HG02938 (cell line): ENCODE measurements at regions not wholly inside any gene's neighbourhood (a gene's known extent, or its start where the extent isn't known, plus 50 kb on each side); places are given as distances from the start of the nearest gene placed in this dataset.
"Not testable (repeated sequence)": the region's sequence is repeated elsewhere in the genome, so short reads cannot be mapped to it uniquely, and the experiment has no call there.

ENCODE experiments used
- ATAC-seq: cut with Tn5 transposase; IDR thresholded peaks from one replicate; pipeline ENCODE4 v1.9.1; 2021; ENCODE audit warnings: mild to moderate bottlenecking, moderate library complexity; ENCODE audit not compliant: unreplicated experiment

DNA sequence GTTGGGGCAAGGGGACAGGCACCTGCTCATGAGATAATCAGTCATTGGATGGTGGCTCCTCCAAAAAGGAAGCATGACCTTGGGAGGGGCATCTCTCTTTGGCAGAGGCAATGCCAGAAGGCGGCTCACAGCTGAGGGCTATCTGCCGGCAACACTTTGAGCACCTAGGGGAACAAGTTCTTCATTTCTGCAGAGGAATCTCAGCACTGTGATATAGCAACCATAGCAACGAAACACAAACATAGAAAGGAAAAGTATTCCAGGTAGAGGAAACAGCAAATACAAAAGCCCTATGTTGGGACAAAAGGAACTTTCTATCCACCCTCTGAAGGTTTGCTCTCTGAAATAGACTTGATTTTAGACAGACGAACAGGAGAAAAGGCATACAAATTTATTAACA is 89.1 kb upstream of the NEDD4L start:
- no peak for ATAC-seq

DNA sequence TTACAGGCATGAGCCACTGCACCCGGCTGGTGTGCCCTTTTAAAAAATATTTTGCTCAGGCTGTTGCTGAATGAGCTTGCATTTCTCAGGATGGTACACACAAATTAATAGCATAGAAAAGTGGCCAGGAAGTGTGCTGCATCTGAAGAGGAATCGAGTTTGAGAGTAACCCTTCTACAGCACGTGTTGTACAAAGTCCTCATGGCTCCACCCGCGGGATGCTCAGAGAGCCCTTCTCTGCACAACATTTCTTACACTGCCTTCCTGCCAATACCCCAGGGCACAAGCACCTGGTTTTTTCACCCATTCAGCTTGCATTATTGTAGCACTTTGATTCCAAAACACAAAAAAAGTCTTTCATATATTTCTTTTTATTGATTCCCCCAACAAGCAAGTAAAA is 90.1 kb upstream of the NEDD4L start:
- no peak for ATAC-seq

DNA sequence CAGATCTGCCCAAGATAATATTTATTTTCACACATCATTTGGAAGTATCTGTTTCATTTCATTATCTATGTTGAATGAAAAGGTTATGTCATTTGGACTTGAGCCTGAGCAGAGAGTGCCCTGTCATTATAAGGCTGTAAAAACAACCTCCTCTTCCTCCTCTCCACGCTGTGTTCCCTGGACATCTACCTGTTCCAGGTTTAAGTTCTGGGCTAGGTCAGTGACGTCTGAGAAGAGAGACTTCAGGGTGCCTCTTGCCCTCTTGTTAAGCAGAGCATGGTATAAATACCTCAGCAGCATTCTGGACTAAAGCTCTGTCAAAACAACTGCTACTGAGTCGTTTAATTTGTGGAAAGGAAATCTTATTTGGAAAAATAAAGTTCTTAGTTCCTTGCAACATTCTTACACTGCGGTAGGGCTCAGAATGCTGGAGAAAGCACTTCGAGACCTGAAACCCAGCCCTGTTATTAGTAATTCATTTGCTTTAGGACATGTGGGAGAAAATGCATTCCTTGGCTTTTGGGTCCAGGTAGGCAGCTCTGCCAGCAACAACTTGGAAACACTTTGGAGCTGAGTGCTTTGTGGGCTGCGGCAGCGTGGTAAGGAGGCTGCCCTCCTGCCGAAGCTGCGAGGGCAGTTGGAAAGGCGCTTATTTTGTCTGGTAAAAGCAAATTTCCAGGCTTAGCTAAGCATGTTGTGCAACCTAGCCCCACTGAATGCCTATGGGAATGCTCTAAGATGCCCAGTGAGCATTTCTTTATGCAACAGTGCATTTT is 91.8 kb upstream of the NEDD4L start:
- no peak for ATAC-seq

DNA sequence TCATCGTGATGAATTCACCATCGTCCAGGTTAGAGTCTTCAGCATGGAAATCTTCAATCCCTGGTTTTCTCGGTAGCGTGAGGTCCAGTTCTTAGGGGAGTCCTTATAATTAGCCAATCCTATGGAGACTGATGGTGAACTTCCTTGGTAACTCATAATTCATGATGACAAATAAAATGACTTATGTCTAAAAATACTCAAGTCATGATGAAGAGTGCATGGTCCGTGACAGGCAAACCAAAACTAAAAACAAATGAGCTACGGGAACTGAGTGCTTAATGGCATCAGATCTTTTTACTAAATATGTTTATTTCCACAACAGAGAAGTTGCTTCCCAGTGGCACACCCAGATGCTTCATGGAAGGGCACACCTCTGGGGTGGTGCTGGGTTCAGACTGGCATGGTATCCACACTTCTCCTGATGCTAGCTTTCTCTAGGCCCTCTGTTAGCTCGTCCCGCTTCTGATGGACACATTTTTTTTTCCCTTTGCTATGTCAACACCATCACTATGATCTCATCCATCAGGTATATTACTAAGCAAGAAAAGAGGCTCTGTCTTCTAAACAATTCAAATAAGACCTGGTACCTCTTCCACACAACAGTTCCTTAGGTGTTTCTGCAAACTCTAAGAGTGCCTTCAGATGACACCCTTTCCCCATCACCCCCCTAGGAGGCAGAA is 92.8 kb upstream of the NEDD4L start:
- ATAC-seq: no peak

DNA sequence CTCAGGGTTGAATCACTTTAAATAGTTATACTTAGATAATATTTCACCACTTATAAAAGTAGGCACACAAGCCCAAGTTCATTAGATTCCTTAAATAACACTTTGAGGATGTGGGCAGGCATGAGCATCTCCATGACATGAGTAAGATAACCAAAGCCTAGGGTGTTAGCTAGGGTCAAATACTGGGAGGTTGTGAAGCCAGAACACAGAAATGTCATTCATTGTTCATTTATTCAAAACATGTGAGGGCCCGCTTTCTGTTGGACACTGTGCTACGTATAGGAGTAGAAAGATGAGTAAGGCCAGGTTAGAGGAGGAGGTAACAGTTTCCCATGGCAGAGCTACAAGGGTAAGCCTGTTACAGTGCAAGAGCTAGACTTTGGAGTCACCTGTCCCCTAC is 93.5 kb upstream of the NEDD4L start:
- ATAC-seq: no peak

DNA sequence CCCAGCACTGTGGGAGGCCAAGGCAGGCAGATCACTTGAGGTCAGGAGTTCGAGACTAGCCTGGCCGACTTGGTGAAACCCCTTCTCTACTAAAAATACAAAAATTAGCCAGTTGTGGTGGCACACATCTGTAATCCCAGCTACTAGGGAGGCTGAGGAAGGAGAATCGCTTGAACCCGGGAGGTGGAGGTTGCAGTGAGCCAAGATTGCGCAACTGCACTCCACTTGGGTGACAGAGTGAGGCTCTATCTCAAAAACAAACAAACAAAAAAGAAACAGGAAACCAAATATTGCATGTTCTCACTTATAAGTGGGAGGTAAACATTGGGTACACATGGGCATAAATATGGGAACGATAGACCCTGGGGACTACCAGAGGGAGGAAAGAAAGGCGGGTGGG is 94.7 kb upstream of the NEDD4L start:
- ATAC-seq: not testable (repeated sequence)

DNA sequence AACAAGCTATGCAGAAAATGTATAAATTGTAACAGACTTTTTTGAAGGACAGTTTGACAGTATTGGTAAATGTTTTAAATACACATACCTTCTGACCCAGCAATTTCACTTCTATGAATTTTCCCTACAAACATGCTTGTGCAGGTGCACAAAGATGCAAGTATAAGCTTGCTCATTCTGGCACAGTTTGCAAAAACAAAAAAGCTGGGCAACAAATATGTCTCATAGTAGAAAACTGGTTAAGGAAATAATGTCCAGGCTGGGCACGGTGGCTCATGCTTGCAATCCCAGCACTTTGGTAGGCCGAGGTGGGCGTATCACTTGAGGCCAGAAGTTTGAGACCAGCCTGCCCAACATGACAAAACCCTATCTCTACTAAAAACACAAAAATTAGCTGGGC is 96.9 kb upstream of the NEDD4L start:
- ATAC-seq: no peak

DNA sequence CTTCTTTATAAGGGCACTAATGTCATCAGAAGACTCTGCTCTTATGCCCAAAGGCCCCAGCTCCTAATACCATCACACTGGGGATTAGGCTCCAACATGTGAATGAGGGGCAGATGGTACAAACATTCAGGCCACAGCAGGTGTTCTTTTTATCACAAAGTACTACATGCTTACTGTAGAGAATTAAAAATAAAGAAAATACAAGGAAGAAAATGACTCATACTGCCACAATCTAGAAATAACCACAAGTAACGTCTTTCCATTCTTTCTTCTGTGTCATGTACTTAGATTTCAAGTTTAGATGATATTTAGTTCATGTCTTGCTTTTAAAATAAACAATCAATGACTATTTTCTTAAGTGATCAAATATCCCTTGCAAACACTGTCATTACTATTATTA is 100.3 kb upstream of the NEDD4L start:
- no peak for ATAC-seq

DNA sequence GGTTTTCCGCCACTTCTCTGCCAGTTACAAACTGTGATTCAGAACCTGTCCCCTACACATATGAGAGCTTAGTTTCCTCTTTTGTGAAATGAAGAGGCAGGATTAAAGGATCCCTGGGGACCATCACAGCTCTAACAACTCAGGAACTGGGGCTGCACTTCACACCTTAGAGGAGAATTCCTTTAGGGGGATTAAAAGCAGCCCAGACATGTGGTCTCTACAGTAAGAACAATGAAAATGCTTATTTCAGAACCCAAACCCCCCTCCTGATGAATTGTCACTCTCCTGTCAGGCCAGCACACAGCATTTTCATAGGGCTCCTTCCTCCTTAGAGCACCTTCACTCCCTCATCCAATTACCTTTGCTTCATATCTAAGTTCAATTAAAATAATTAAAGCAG is 101.5 kb upstream of the NEDD4L start:
- ATAC-seq: no peak

DNA sequence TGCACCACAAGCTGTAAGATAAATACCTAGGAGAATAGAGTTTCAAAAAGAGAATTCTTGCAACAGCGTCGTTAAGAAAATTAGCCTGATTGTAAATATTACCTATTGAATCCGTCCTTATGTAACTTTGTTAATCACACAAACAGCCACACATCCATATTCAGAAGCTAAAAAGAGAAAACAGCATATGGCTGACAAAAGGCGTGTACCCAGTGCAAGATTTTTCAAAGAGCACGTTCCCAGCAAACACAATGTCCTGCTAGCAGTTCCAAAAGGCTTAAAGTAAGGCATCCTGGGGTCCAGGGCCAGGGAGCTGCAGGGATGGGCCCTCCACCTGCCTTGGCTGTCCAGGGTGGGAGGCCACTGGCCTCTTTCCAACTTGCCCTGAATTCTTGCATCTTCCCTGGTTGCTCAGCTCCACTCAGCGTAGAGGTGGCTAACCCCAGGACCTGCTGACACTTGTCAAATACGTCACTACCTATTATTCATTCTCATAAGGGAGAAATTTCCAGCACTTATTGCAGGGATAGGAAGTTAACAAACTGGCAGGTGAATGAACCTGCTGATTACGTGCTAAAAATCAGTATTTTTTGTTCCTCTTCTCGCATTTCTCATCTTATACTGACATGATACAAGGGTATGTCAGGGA is 102.1 kb upstream of the NEDD4L start:
- no peak for ATAC-seq

DNA sequence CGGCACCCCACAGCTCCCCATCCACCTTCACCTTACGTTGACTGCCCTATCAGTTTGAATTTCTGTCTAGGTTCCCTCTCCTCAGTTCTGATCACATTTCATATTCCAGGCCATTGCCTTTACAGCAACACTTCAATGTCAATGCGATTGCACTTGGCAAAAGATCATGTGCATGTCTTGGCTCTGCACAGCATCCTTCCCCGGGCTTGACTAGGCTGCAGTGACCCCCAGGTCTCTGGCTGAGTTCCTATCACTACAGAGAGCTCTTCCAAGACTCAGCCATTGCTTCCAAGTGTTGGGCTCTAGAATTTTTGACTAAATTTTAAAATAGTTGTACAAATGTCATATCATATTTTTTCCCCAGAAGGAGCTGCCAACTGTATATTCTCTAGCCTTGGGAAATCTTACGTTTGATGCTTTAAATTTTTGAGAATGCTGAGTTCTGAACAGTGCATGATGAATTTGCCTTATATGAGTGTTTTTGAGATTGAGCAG is 103.8 kb upstream of the NEDD4L start:
- ATAC-seq: no peak

DNA sequence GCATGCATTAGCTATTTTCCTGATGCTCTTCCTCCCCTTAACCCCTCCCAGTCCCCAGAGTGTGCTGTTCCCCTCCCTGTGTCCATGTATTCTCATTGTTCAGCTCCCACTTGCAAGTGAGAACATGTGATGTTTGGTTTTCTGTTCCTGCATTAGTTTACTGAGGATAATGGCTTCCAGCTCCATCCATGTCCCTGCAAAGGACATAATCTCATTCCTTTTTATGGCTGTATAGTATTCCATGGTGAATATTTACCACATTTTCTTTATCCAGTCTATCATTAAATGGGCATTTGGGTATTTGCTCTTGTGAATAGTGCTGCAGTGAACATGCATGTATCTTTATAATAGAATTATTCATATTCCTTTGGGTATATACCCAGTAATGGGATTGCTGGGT is 109.7 kb upstream of the NEDD4L start:
- not testable (repeated sequence) for ATAC-seq

DNA sequence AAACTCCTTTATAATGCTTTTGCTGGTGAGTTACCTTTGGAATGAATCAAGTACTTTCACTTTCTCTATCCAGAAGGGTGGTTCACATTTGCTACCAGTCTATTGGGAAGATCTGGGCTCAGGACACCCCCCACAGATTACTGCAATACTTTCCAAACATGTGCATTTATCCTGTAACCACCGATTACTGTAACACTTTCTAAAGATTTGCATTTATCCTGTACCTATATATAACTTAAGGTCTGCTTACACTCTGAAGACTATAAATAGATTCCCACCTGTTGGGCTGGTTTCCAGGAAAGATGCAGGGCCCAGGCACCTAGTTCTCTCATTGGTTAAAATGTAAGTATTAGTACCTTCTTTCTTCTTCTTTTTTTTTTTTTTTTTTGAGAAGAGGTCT is 113.0 kb upstream of the NEDD4L start:
- ATAC-seq: no peak

DNA sequence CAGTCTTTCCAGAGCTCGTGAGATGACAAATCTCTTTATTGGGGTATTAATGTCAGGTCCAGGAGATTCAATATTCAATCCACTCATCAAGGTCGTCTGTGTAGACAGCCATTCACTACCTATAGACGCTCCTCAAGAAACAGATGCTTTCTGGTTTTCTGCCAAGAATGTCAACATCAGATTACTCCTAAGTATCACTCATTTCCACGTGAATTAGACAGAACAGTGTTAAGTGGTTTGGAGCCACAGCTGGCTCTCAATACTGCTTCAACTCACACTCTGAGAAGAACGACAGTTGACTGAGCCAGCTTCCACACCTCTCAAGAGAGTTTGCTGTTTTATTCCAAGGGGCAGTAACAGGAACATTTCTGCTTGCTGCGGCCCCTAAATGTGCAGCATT is 113.5 kb upstream of the NEDD4L start:
- ATAC-seq: no peak

DNA sequence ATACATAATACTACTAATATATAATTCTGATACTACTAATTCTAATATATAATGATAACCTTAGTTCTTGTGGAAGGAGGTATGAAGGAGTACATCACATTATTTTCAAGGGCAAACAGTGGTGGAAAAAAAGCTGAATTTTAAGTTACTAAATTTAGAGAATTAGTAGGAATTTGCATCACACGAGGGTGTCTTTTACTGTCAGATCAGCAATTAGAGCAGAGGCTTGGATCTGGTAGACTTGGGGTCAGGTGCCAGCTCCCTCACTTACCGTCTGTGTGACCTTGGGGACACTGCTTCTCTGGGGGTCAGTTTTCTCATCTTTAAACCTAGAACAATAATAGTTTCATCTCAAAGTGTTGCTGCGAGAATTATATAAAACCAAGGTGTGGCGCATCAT is 114.1 kb upstream of the NEDD4L start:
- no peak for ATAC-seq

DNA sequence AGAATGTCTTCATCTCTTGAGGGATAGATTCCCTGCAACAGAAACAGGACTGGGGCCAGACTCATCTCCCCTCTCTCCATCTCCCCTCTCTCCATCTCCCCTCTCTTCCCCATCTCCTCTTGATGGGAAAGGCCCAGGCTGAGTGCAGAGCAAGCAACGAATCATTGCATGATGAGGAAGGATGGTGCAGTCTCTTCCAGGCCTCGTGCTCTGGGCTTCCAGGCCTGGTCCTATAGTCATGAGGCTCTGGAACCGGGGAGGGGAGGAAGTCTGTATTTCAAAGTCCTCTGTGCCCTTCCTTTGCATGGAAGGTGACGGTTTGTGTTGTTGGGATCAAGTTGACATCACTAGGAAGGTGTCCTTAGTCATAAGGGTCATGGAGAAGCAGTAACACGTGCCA is 115.6 kb upstream of the NEDD4L start:
- ATAC-seq: no peak

DNA sequence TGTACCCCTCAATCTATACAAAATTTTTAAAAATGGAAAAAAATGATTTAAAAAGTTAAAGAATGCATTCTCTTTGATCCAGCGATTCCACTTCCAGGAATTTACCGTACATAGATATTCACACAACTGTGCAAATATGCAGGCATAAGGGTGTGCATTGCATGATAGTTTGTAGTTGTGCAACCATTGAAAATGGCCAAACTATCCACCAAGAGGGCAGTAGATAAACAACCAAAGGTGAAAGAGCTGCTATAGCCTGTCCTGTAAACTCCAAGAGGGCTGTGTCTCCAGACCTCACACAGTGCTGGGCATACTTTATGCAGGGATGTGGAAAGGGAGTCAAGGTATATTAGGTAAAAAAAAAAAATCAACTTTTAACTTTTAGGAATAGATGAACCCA is 116.5 kb upstream of the NEDD4L start:
- ATAC-seq: no peak

DNA sequence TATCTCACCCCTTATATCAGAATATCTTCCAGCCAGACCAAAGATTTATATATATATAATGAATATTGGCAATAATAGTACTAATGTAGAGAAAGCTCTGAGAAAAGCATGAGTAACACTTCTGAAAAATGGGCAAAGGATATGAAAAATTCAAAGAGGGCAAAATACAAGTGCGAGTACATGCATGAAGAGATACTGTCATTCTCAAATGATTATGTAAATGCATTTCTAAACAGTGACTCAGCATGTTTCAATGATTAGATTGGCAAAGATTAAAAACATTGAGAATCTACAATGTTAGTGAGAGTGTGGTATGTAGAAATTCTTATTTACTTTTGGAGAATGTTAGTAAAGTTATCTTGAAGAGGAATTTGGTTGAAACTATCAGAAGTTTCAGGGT is 118.3 kb upstream of the NEDD4L start:
- no peak for ATAC-seq

DNA sequence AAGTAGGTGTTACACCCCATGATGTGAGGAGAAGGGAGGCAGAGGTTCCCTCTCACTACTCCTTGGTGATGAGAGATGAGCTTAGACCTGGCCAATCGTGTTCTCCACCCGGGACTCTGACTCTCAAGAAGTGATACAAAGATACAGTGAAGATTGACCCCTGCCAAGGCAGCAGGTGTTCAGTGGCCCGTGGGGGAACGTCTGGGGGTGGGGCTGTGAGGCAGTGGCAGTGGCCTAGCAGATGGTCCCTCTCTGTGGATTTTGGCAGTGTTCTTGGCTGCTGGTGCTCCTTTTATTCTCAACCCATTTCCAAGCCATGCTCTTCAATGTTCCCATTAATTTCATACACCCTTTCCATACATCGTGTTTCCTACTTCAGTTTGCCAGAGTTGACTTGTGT is 120.4 kb upstream of the NEDD4L start:
- no peak for ATAC-seq

DNA sequence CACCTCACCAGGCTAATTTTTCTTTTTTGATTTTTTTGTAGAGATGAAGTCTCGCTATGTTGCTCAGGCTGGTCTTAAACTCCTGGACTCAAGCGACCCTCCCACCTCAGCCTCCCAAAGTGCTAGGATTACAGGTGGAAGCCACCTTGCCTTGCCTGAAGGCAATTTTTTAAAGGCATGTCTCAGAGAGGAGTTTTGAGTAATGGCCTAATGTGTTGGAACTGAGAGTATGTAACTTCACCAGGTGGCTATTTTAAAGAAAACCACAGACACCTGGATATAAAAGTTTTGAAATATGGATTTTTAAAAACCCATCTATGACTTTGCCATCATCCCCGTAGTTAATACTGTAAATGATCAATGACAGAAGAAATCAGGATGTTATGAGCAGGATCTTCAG is 119.8 kb upstream of the ATP8B1 start:
- no peak for ATAC-seq

DNA sequence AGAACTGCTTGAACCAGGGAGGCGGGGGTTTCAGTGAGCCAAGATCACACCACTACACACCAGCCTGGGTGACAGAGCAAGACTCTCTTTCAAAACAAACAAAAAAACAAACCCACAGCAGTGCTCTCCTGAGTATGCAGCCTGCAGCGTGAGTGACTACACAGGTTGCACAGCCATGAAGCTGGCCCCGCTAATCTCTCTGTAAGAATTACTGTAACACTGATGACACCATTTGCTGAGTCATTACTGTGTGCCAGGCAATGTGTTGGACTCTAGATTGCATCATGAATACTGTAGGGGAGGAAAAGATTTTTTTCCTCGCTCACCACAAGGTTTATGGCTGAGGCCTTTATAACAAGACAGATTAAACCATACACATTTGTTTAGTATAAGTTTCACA is 118.6 kb upstream of the ATP8B1 start:
- ATAC-seq: no peak

DNA sequence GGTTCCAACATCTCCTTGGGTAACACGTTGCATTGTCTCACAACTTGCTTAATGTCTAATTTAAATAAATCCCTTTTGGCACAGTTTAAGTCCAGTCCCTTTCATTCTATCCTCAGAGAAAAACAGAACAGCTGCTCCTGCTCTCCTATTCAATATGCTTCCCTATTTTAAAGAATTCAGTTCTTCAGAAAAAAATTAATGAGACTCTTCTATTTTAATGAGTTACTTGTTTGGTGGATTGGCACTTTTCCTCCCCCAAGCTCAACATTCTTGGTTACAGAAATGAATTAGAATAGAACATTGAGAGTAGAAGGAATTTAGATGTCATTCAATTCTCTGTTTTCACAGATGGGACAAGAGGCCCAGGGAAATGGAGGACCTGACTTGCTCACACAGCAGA is 116.9 kb upstream of the ATP8B1 start:
- no peak for ATAC-seq
